GM23338 (cell line): ENCODE measurements at regions not wholly inside any gene's neighbourhood (a gene's known extent, or its start where the extent isn't known, plus 50 kb on each side); places are given as distances from the start of the nearest gene placed in this dataset.

ENCODE experiments used
- ATAC-seq: fragments of 200-7000 bp; cut with Tn5 transposase; 3 replicates; pipeline ENCODE4 v1.9.1; 2020
- DNase-seq: peaks from one replicate; pipeline ENCODE4 v3.0.0-alpha.2; 2015; ENCODE audit warnings: low spot score
- H2AFZ ChIP-seq: fragments of 200-600 bp; sonication (generic); 2 replicates; pipeline ENCODE4 v1.8.0; 2016; ENCODE audit warnings: antibody characterized with exemption, mild to moderate bottlenecking, moderate library complexity
- H3F3A ChIP-seq: fragments of 200-600 bp; sonication (generic); replicated peaks from 2 replicates; pipeline ENCODE4 v1.8.0; 2017; ENCODE audit warnings: antibody characterized with exemption, mixed run types, low read depth
- H3K27ac ChIP-seq: fragments of 200-600 bp; sonication (generic); 2 replicates; pipeline ENCODE4 v1.6.1; 2016; ENCODE audit warnings: low read depth
- H3K27me3 ChIP-seq: fragments of 200-600 bp; sonication (generic); 2 replicates; pipeline ENCODE4 v1.8.0; 2016; ENCODE audit warnings: mild to moderate bottlenecking, mixed run types, moderate library complexity; ENCODE audit not compliant: insufficient read depth
- H3K36me3 ChIP-seq: fragments of 200-600 bp; sonication (generic); 2 replicates; pipeline ENCODE4 v1.8.0; 2016; ENCODE audit warnings: mild to moderate bottlenecking; ENCODE audit not compliant: insufficient read depth
- H3K4me1 ChIP-seq: fragments of 200-600 bp; sonication (generic); 2 replicates; pipeline ENCODE4 v1.8.0; 2016; ENCODE audit warnings: mild to moderate bottlenecking, moderate library complexity; ENCODE audit not compliant: insufficient read depth
- H3K4me2 ChIP-seq: fragments of 200-600 bp; sonication (generic); 2 replicates; pipeline ENCODE4 v1.7.1; 2017; ENCODE audit warnings: mixed run types
- H3K4me3 ChIP-seq: fragments of 200-600 bp; sonication (generic); 2 replicates; pipeline ENCODE4 v1.6.1; 2016; ENCODE audit warnings: mixed run types
- H3K79me2 ChIP-seq: fragments of 200-600 bp; sonication (generic); replicated peaks from 2 replicates; pipeline ENCODE4 v1.8.0; 2017; ENCODE audit warnings: mild to moderate bottlenecking; ENCODE audit not compliant: insufficient read depth
- H3K9me2 ChIP-seq: fragments of 200-600 bp; sonication (generic); 2 replicates; pipeline ENCODE4 v1.8.0; 2017; ENCODE audit not compliant: insufficient read depth
- H4K20me1 ChIP-seq: fragments of 200-600 bp; sonication (generic); replicated peaks from 2 replicates; pipeline ENCODE4 v1.8.0; 2017; ENCODE audit warnings: mild to moderate bottlenecking; ENCODE audit not compliant: insufficient read depth
- H3K27ac Mint-ChIP-seq: 2 replicates; pipeline ENCODE4 v1.8.0; 2020; ENCODE audit warnings: inconsistent platforms, mild to moderate bottlenecking, moderate library complexity, mixed read lengths
- H3K27me3 Mint-ChIP-seq: 3 replicates; pipeline ENCODE4 v1.8.0; 2022; ENCODE audit warnings: low read depth, mild to moderate bottlenecking, moderate library complexity, mixed read lengths, inconsistent platforms; ENCODE audit not compliant: insufficient read depth, poor library complexity
- H3K36me3 Mint-ChIP-seq: 3 replicates; pipeline ENCODE4 v1.8.0; 2021; ENCODE audit warnings: low read depth, mild to moderate bottlenecking, inconsistent platforms, moderate library complexity, mixed read lengths
- H3K4me1 Mint-ChIP-seq: 3 replicates; pipeline ENCODE4 v1.8.0; 2020; ENCODE audit warnings: mild to moderate bottlenecking, inconsistent platforms, mixed read lengths
- H3K4me3 Mint-ChIP-seq: 3 replicates; pipeline ENCODE4 v1.8.0; 2021; ENCODE audit warnings: moderate library complexity, mild to moderate bottlenecking, inconsistent platforms, mixed read lengths
- H3K9me3 Mint-ChIP-seq: 3 replicates; pipeline ENCODE4 v1.8.0; 2020; ENCODE audit warnings: moderate library complexity, mild to moderate bottlenecking, inconsistent platforms, mixed read lengths
- CREB1 ChIP-seq: fragments of 250-450 bp; sonication (Bioruptor Pico); IDR thresholded peaks from 2 replicates; pipeline ENCODE4 v1.5.0; 2020; ENCODE audit warnings: low read depth, mild to moderate bottlenecking, moderate library complexity
- CTCF ChIP-seq, 2 experiments: fragments of 200-600 bp in 1 of 2; sonication (generic) in 1 of 2; conservative IDR thresholded peaks; 2 replicates each; pipeline versions ENCODE4 v1.5.1 to v1.6.1; 2016 to 2017; ENCODE audit warnings: antibody characterized with exemption in 2 of 2, low read depth in 2 of 2, mild to moderate bottlenecking in 2 of 2, moderate library complexity in 1 of 2
- EZH2 ChIP-seq: fragments of 200-600 bp; sonication (generic); IDR thresholded peaks from one replicate; pipeline ENCODE4 v1.8.0; 2017; ENCODE audit warnings: antibody characterized with exemption, mild to moderate bottlenecking, low read depth; ENCODE audit not compliant: unreplicated experiment
- EZH2phosphoT487 ChIP-seq: fragments of 200-600 bp; sonication (generic); IDR thresholded peaks from one replicate; pipeline ENCODE4 v1.8.1; 2018; ENCODE audit warnings: antibody characterized with exemption; ENCODE audit not compliant: unreplicated experiment
- NANOG ChIP-seq: IDR thresholded peaks from 2 replicates; pipeline ENCODE4 v1.6.1; 2016; ENCODE audit warnings: antibody characterized with exemption, borderline replicate concordance
- POLR2AphosphoS5 ChIP-seq: IDR thresholded peaks from 2 replicates; pipeline ENCODE4 v1.6.1; 2016; ENCODE audit warnings: antibody characterized with exemption, low read depth
- STAT1 ChIP-seq: IDR thresholded peaks from one replicate; pipeline ENCODE4 v1.6.1; 2016; ENCODE audit warnings: antibody characterized with exemption; ENCODE audit not compliant: unreplicated experiment
- ZNF331 ChIP-seq: fragments of 250-450 bp; sonication (Bioruptor Pico); IDR thresholded peaks from 2 replicates; pipeline ENCODE4 v1.5.0; 2020; ENCODE audit warnings: low read depth, mild to moderate bottlenecking, moderate library complexity
- TF ChIP-seq, protein P1 (sequence below): fragments of 250-450 bp; sonication (Bioruptor Pico); IDR thresholded peaks from 2 replicates; pipeline ENCODE4 v1.5.0; 2020; ENCODE audit warnings: mild to moderate bottlenecking, moderate library complexity

- Histone ChIP-seq H3K27ac (no peak overlapping the region), H3K36me3 (no peaks in the 10 kb centered on the region), H3F3A (no peaks in the 10 kb centered on the region), H3K4me2 (no peak overlapping the region), H4K20me1 (no peaks in the 10 kb centered on the region), H3K4me3 (no peak overlapping the region), H3K4me1 (no peaks in the 10 kb centered on the region), H3K9me2 (peaks cover 22% of the 10 kb centered on the region), H3K27me3 (no peaks in the 10 kb centered on the region), H3K79me2 (no peaks in the 10 kb centered on the region), H2AFZ (no peak overlapping the region)
- no peak for TF ChIP-seq EZH2
- TF ChIP-seq, protein P1, sequence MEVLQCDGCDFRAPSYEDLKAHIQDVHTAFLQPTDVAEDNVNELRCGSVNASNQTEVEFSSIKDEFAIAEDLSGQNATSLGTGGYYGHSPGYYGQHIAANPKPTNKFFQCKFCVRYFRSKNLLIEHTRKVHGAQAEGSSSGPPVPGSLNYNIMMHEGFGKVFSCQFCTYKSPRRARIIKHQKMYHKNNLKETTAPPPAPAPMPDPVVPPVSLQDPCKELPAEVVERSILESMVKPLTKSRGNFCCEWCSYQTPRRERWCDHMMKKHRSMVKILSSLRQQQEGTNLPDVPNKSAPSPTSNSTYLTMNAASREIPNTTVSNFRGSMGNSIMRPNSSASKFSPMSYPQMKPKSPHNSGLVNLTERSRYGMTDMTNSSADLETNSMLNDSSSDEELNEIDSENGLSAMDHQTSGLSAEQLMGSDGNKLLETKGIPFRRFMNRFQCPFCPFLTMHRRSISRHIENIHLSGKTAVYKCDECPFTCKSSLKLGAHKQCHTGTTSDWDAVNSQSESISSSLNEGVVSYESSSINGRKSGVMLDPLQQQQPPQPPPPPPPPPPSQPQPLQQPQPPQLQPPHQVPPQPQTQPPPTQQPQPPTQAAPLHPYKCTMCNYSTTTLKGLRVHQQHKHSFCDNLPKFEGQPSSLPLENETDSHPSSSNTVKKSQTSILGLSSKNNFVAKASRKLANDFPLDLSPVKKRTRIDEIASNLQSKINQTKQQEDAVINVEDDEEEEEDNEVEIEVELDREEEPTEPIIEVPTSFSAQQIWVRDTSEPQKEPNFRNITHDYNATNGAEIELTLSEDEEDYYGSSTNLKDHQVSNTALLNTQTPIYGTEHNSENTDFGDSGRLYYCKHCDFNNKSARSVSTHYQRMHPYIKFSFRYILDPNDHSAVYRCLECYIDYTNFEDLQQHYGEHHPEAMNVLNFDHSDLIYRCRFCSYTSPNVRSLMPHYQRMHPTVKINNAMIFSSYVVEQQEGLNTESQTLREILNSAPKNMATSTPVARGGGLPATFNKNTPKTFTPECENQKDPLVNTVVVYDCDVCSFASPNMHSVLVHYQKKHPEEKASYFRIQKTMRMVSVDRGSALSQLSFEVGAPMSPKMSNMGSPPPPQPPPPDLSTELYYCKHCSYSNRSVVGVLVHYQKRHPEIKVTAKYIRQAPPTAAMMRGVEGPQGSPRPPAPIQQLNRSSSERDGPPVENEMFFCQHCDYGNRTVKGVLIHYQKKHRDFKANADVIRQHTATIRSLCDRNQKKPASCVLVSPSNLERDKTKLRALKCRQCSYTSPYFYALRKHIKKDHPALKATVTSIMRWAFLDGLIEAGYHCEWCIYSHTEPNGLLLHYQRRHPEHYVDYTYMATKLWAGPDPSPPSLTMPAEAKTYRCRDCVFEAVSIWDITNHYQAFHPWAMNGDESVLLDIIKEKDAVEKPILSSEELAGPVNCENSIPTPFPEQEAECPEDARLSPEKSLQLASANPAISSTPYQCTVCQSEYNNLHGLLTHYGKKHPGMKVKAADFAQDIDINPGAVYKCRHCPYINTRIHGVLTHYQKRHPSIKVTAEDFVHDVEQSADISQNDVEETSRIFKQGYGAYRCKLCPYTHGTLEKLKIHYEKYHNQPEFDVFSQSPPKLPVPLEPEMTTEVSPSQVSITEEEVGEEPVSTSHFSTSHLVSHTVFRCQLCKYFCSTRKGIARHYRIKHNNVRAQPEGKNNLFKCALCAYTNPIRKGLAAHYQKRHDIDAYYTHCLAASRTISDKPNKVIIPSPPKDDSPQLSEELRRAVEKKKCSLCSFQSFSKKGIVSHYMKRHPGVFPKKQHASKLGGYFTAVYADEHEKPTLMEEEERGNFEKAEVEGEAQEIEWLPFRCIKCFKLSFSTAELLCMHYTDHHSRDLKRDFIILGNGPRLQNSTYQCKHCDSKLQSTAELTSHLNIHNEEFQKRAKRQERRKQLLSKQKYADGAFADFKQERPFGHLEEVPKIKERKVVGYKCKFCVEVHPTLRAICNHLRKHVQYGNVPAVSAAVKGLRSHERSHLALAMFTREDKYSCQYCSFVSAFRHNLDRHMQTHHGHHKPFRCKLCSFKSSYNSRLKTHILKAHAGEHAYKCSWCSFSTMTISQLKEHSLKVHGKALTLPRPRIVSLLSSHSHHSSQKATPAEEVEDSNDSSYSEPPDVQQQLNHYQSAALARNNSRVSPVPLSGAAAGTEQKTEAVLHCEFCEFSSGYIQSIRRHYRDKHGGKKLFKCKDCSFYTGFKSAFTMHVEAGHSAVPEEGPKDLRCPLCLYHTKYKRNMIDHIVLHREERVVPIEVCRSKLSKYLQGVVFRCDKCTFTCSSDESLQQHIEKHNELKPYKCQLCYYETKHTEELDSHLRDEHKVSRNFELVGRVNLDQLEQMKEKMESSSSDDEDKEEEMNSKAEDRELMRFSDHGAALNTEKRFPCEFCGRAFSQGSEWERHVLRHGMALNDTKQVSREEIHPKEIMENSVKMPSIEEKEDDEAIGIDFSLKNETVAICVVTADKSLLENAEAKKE (CRISPR knock-in tag) = no peak
- TF ChIP-seq EZH2phosphoT487 = no peak
- TF ChIP-seq CREB1 = no peak
- TF ChIP-seq POLR2AphosphoS5 = no peak
- no peak for TF ChIP-seq ZNF331 (CRISPR knock-in tag)
- no peak for TF ChIP-seq STAT1
- no peak for TF ChIP-seq CTCF (conservative IDR thresholded peaks at IDR 0.05; ENCODE audit: low read depth in 2 of 2)
- TF ChIP-seq NANOG = no peak
- no peak overlapping the region for H3K27ac Mint-ChIP-seq
- H3K4me3 Mint-ChIP-seq = no peak overlapping the region
- ATAC-seq = no peak
- no peaks in the 10 kb centered on the region; the same call in 1 of the 3 replicates for H3K9me3 Mint-ChIP-seq
- no peak for DNase-seq
- no peaks in the 10 kb centered on the region for H3K27me3 Mint-ChIP-seq
- no peaks in the 10 kb centered on the region for H3K36me3 Mint-ChIP-seq
- H3K4me1 Mint-ChIP-seq = no peaks in the 10 kb centered on the region
Observed at GRCh38 chr7:81280531-81280930, 361.7 kb upstream of the SEMA3C start.
